ENCODE measurements at regions not wholly inside any gene's neighbourhood (a gene's known extent, or its start where the extent isn't known, plus 50 kb on each side); places are given as distances from the start of the nearest gene placed in this dataset.
"Not testable (repeated sequence)": the region's sequence is repeated elsewhere in the genome, so short reads cannot be mapped to it uniquely, and the experiment has no call there.

DNA sequence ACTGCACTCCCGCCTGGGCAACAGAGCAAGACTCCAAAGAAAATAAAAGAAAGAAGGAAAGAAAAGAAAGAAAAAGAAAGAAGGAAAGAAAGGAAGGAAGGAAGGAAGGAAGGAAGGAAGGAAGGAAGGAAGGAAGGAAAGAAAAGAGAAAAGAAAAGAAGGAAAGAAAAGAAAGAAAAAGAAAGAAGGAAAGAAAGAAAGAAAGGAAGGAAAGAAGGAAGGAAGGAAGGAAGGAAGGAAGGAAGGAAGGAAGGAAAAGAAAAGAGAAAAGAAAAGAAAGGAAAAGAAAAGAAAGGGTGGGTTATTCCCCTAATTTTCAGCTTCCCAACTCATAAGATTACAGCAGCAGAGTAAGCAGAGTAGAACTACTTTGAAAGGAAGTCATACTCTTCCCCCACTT is 64.4 kb downstream of the TMEM200C start:
- DNase-seq (ENCODE audit: low read depth); H3K9me3 ChIP-seq (ENCODE audit: control insufficient read depth, low read length); H3K27me3 ChIP-seq (replicated peaks; ENCODE audit: control insufficient read depth, insufficient read depth, low read length); H3K4me1 ChIP-seq (ENCODE audit: control insufficient read depth, insufficient read depth, low read length); H3K9ac ChIP-seq (ENCODE audit: low read length); H3K36me3 ChIP-seq (ENCODE audit: control insufficient read depth, insufficient read depth, low read length, severe bottlenecking); H3K4me3 ChIP-seq (ENCODE audit: low read length): not testable (repeated sequence)

DNA sequence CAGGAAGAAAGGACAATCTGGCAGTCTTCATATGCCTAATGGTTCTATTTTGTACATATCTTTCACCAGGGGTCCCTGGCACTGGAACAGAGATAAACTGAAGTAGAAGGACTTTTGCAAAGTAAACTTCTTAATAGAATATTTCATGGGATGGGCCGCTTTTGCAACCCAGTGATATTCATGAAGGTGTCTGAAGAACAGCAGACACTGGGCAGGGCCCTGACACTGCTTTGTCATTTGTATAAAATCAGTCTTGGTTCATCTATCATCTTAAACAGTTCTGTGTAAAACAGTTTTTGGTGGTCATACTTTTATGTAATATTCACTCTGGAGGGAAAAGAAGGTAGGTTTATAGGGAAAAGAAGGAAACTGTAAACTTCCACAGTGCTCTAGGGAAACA is 66.4 kb downstream of the TMEM200C start:
- Histone ChIP-seq H3K9ac (ENCODE audit: low read length) (no peak overlapping the region), H3K9me3 (ENCODE audit: control insufficient read depth, low read length) (no peaks in the 10 kb centered on the region), H3K4me3 (ENCODE audit: low read length) (no peak overlapping the region), H3K27me3 (replicated peaks; ENCODE audit: control insufficient read depth, insufficient read depth, low read length) (peaks cover 10% of the 10 kb centered on the region), H3K4me1 (ENCODE audit: control insufficient read depth, insufficient read depth, low read length) (no peaks in the 10 kb centered on the region), H3K36me3 (ENCODE audit: control insufficient read depth, insufficient read depth, low read length, severe bottlenecking) (no peaks in the 10 kb centered on the region)
- DNase-seq (ENCODE audit: low read depth), result no peak

DNA sequence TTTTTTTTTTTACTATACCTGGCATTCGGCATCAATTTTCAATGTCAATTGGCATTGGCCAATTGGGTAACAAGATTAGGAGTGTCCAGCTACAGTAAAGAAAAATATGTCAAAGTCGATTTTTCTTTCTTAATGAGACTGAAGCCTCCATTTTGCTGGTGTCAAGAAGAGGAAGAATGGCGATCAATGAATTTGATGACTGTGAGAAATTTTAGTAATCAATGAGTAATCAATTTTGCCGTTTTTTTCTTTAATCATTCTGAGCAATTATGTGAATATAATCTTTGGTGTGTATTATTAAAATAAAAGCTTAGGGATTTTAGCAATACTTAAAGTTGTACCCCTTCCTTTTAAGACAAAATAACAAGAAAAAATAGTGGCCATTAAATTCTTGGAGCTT is 69.7 kb downstream of the TMEM200C start:
- Histone ChIP-seq H3K9ac (ENCODE audit: low read length) (no peak overlapping the region), H3K36me3 (ENCODE audit: control insufficient read depth, insufficient read depth, low read length, severe bottlenecking) (no peaks in the 10 kb centered on the region), H3K4me3 (ENCODE audit: low read length) (no peak overlapping the region), H3K27me3 (replicated peaks; ENCODE audit: control insufficient read depth, insufficient read depth, low read length) (peaks cover 7% of the 10 kb centered on the region), H3K9me3 (ENCODE audit: control insufficient read depth, low read length) (no peaks in the 10 kb centered on the region), H3K4me1 (ENCODE audit: control insufficient read depth, insufficient read depth, low read length) (no peaks in the 10 kb centered on the region)
- DNase-seq (ENCODE audit: low read depth), result no peak

DNA sequence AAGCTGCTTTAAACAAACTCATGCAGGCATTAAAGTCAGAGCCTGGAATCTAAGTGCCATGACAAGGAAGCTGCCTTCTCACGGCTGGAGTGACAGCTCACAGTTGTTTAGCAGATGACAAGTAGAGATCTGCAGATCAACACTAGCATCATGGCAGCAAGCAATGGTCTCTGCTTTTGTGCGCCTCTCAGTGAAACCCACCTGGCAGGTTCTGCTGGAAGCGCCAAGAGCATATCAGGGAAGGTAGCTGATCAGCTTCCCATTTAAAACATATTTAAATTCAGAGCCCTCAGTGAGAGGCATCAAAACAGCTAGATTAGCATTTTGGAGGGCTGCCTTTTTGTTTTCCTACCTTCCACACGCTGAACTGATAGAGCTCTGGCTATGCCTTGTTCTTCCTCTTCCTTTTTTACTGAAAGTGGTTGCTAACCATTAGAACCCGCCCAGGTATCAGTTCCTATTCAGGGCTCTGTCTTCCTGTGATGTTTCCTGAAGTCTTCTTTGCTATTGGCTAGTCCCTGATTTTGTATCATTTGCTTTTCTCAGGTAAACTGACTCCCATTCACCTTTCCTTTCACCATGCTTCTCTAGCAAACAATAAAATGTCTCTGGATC is 70.8 kb downstream of the TMEM200C start:
- no peaks in the 10 kb centered on the region for H3K4me1 ChIP-seq (ENCODE audit: control insufficient read depth, insufficient read depth, low read length)
- no peak for DNase-seq (ENCODE audit: low read depth)
- H3K4me3 ChIP-seq (ENCODE audit: low read length), result no peak overlapping the region
- H3K36me3 ChIP-seq (ENCODE audit: control insufficient read depth, insufficient read depth, low read length, severe bottlenecking), result no peaks in the 10 kb centered on the region
- H3K27me3 ChIP-seq (replicated peaks; ENCODE audit: control insufficient read depth, insufficient read depth, low read length), result peaks cover 7% of the 10 kb centered on the region
- no peak overlapping the region for H3K9ac ChIP-seq (ENCODE audit: low read length)
- H3K9me3 ChIP-seq (ENCODE audit: control insufficient read depth, low read length), result no peaks in the 10 kb centered on the region

DNA sequence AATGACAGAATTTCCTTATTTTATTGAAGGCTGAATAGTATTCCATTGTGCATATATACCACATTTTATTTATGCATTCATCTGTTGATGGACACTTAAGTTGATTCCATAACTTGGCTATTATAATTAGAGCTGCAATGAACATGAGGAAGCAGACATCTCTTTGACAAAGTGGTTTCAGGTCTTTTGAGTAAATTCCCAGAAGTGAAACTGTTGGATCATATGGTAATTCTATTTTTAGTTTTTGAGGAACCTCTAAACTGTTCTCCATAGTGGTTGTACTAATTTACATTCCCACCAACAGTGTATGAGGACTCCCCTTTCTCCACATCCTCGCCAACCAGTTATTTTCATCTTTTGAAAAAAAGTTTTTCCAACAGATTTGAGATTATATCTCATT is 77.5 kb downstream of the TMEM200C start:
- H3K36me3 ChIP-seq (ENCODE audit: control insufficient read depth, insufficient read depth, low read length, severe bottlenecking), result no peaks in the 10 kb centered on the region
- H3K4me3 ChIP-seq (ENCODE audit: low read length), result no peak overlapping the region

DNA sequence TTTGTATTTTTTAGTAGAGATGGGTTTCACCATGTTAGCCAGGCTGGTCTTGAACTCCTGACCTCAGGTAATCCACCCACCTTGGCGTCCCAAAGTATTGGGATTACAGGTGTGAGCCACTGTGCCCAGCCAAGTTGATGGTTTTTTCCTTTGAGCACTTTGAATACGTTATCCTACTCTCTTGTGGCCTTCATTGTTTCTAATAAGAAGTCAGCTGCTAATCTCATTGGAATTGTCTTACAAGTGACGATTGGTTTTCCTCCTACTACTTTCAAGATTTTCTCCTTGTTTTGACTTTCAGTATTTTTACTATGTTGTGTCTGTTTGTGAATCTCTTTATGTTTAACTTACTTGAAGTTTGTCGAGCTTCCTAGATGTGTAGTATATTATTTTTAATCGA is 88.5 kb downstream of the TMEM200C start:
- H3K4me3 ChIP-seq (ENCODE audit: low read length), result no peak overlapping the region
- H3K9ac ChIP-seq (ENCODE audit: low read length), result no peak overlapping the region
- no peak for DNase-seq (ENCODE audit: low read depth)
- no peaks in the 10 kb centered on the region for H3K36me3 ChIP-seq (ENCODE audit: control insufficient read depth, insufficient read depth, low read length, severe bottlenecking)
- no peaks in the 10 kb centered on the region for H3K27me3 ChIP-seq (replicated peaks; ENCODE audit: control insufficient read depth, insufficient read depth, low read length)
- peaks cover 20% of the 10 kb centered on the region for H3K9me3 ChIP-seq (ENCODE audit: control insufficient read depth, low read length)
- no peaks in the 10 kb centered on the region for H3K4me1 ChIP-seq (ENCODE audit: control insufficient read depth, insufficient read depth, low read length)

More for the DNA sequence above, 77.5 kb downstream of the TMEM200C start:
- Histone ChIP-seq H3K27me3 (replicated peaks; ENCODE audit: control insufficient read depth, insufficient read depth, low read length) (no peaks in the 10 kb centered on the region), H3K4me1 (ENCODE audit: control insufficient read depth, insufficient read depth, low read length) (no peaks in the 10 kb centered on the region), H3K9ac (ENCODE audit: low read length) (no peak overlapping the region), H3K9me3 (ENCODE audit: control insufficient read depth, low read length) (no peaks in the 10 kb centered on the region)
- DNase-seq (ENCODE audit: low read depth), result no peak

DNA sequence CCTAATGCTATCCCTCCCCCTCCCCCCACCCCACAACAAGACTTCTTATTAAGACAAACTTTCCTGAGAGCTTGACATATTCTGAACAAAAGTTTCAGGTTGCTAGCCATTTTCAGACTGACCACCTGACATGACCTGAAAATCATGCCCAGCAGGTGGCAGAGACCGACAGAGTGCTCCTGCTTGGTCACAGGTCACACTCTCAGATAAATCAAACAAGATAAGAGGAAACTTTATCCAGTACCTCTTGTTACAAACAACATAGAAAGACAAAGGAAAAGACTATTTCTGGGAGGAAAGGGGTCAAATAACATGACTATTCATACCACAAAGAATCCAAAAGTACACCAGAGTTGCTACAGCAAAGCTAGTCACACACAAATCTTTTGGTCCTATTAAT is 107.4 kb downstream of the TMEM200C start:
- Histone ChIP-seq H3K4me1 (ENCODE audit: control insufficient read depth, insufficient read depth, low read length) (no peaks in the 10 kb centered on the region), H3K9ac (ENCODE audit: low read length) (no peak overlapping the region), H3K36me3 (ENCODE audit: control insufficient read depth, insufficient read depth, low read length, severe bottlenecking) (no peaks in the 10 kb centered on the region), H3K4me3 (ENCODE audit: low read length) (no peak overlapping the region), H3K9me3 (ENCODE audit: control insufficient read depth, low read length) (peaks cover 9% of the 10 kb centered on the region), H3K27me3 (replicated peaks; ENCODE audit: control insufficient read depth, insufficient read depth, low read length) (no peaks in the 10 kb centered on the region)
- DNase-seq (ENCODE audit: low read depth), result no peak

DNA sequence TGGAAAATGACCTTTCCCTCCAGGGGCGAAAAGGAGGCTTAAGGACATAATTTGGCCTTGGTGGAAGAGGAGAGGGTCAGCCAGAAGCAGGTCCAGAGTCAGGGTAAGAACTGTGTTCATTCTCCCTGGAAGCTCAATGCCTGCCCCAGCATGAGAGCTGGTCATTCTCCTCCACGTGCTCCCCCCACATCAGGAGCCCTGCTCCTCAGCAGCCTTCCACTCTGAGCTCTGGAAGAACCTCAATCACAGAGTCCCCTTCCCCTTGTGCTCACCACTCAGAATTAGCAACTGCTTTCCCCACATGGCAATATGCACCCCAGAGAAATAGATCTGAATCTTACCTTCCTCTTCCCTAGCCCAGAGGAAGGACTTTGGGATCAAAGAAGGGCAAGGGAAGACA is 115.4 kb downstream of the TMEM200C start:
- DNase-seq (ENCODE audit: low read depth), result no peak
- Histone ChIP-seq H3K36me3 (ENCODE audit: control insufficient read depth, insufficient read depth, low read length, severe bottlenecking) (no peaks in the 10 kb centered on the region), H3K4me1 (ENCODE audit: control insufficient read depth, insufficient read depth, low read length) (no peaks in the 10 kb centered on the region), H3K9me3 (ENCODE audit: control insufficient read depth, low read length) (peaks cover 15% of the 10 kb centered on the region), H3K27me3 (replicated peaks; ENCODE audit: control insufficient read depth, insufficient read depth, low read length) (no peaks in the 10 kb centered on the region), H3K9ac (ENCODE audit: low read length) (no peak overlapping the region), H3K4me3 (ENCODE audit: low read length) (no peak overlapping the region)

DNA sequence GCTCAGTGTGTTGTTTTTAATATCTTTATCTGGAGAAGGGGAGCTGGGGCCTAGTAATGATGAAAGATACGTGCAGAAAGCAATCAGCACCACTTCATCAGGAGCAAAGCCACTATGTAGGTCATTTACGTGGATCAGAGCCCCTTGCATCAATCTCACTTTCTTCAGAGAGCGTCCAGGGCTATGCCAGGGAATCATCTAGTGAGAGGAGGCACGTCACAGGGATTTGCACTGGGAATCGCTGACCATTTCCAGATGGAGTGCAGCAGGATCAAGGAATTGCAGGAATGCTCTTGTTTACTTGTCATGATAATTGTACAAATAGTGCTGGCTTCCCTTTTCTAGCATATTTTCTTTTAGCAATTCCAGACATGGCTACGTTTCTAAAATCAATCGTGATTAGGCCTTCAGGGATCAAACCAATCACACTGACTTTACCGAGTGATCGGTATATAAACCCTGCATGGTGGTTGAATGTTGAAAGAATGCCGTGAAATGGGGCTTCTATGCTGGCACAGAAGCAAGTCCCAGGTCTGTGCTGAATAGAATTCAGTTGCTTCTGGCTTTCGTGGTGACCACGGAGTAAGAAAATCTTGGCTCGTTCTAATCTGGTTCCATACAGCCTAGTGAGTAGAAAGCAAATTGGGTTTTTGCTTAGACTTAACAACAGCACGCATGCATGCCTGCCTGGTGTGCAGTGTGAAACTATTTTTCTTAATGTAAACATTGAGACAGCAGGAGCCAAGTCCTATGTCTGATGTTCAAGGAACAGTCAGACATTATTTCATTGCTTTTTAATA is 122.8 kb downstream of the TMEM200C start:
- no peak overlapping the region for H3K9ac ChIP-seq (ENCODE audit: low read length)
- no peak overlapping the region for H3K4me3 ChIP-seq (ENCODE audit: low read length)
- H3K36me3 ChIP-seq (ENCODE audit: control insufficient read depth, insufficient read depth, low read length, severe bottlenecking), result no peaks in the 10 kb centered on the region
- H3K9me3 ChIP-seq (ENCODE audit: control insufficient read depth, low read length), result peaks cover 4% of the 10 kb centered on the region
- H3K4me1 ChIP-seq (ENCODE audit: control insufficient read depth, insufficient read depth, low read length), result peaks cover 4% of the 10 kb centered on the region
- peaks cover 24% of the 10 kb centered on the region for H3K27me3 ChIP-seq (replicated peaks; ENCODE audit: control insufficient read depth, insufficient read depth, low read length)
- peak; percentile 40 for DNase-seq (ENCODE audit: low read depth)

DNA sequence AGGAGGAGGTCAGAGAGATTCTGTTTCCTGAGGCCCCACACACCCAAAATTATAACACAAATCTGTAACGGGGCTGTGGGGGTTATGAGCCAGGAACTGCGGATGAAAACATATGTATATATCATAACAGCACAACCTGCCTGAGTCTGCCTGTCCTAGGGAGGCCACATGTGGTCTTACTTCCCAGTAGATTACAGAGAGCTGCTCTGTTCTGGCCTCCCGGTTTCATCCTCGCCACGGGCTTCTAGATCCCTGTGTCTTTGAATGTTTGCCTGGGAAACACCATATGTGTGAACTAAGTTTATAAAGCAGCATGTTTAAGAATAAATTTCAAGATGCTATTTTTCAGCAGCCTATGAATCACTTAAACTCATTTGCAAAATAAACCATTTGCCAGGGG is 124.0 kb downstream of the TMEM200C start:
- peaks cover 4% of the 10 kb centered on the region for H3K4me1 ChIP-seq (ENCODE audit: control insufficient read depth, insufficient read depth, low read length)
- no peak overlapping the region for H3K9ac ChIP-seq (ENCODE audit: low read length)
- DNase-seq (ENCODE audit: low read depth), result no peak
- H3K9me3 ChIP-seq (ENCODE audit: control insufficient read depth, low read length), result peaks cover 4% of the 10 kb centered on the region
- peaks cover 24% of the 10 kb centered on the region for H3K27me3 ChIP-seq (replicated peaks; ENCODE audit: control insufficient read depth, insufficient read depth, low read length)
- no peaks in the 10 kb centered on the region for H3K36me3 ChIP-seq (ENCODE audit: control insufficient read depth, insufficient read depth, low read length, severe bottlenecking)
- no peak overlapping the region for H3K4me3 ChIP-seq (ENCODE audit: low read length)

DNA sequence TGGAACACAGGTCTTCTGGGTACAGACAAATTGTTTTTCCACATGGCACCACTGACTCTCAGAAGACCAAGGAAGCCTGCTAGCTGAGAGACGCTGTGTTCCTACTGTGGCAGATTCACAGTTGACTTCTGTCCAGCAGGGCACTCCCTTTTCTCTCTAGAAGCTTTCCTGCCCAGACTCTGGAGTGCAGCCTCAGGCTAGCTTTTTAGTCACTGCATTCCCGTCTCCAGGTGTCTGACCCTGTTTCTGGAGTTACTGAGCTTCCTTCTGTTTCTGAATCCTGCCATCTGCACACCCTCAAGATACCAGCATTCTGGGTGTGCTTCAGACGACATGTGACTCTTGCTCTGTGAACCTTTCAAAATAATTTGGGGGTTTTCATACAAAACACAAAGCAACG is 125.1 kb downstream of the TMEM200C start:
- H3K27me3 ChIP-seq (replicated peaks; ENCODE audit: control insufficient read depth, insufficient read depth, low read length), result peaks cover 24% of the 10 kb centered on the region
- no peak for DNase-seq (ENCODE audit: low read depth)
- no peak overlapping the region for H3K9ac ChIP-seq (ENCODE audit: low read length)
- peaks cover 4% of the 10 kb centered on the region for H3K4me1 ChIP-seq (ENCODE audit: control insufficient read depth, insufficient read depth, low read length)
- H3K9me3 ChIP-seq (ENCODE audit: control insufficient read depth, low read length), result peaks cover 4% of the 10 kb centered on the region
- H3K4me3 ChIP-seq (ENCODE audit: low read length), result no peak overlapping the region
- H3K36me3 ChIP-seq (ENCODE audit: control insufficient read depth, insufficient read depth, low read length, severe bottlenecking), result no peaks in the 10 kb centered on the region
